ENCODE measurements at regions not wholly inside any gene's neighbourhood (a gene's known extent, or its start where the extent isn't known, plus 50 kb on each side); places are given as distances from the start of the nearest gene placed in this dataset.

GRCh38 chr2:107634172-107634571 lies 192.5 kb upstream of the RGPD4 start:
- Histone ChIP-seq H3K9me3 (ENCODE audit: insufficient read depth, low read length) (peaks cover 6% of the 10 kb centered on the region; the same call in 1 of the 2 replicates), H3K27me3 (ENCODE audit: low read depth, low read length) (no peaks in the 10 kb centered on the region), H3K36me3 (replicated peaks; ENCODE audit: low read depth, low read length) (no peaks in the 10 kb centered on the region), H3K79me2 (ENCODE audit: low read length) (no peaks in the 10 kb centered on the region), H3K4me1 (ENCODE audit: low read length) (no peaks in the 10 kb centered on the region), H2AFZ (ENCODE audit: low read depth, low read length) (no peak overlapping the region), H3K4me3 (ENCODE audit: low read length) (no peak overlapping the region), H3K4me2 (ENCODE audit: low read length) (no peak overlapping the region), H3K9ac (ENCODE audit: low read length) (no peak overlapping the region), H3K27ac (ENCODE audit: low read length) (no peak overlapping the region), H4K20me1 (ENCODE audit: insufficient read depth, low read length) (no peaks in the 10 kb centered on the region)
- TF ChIP-seq, protein P1, sequence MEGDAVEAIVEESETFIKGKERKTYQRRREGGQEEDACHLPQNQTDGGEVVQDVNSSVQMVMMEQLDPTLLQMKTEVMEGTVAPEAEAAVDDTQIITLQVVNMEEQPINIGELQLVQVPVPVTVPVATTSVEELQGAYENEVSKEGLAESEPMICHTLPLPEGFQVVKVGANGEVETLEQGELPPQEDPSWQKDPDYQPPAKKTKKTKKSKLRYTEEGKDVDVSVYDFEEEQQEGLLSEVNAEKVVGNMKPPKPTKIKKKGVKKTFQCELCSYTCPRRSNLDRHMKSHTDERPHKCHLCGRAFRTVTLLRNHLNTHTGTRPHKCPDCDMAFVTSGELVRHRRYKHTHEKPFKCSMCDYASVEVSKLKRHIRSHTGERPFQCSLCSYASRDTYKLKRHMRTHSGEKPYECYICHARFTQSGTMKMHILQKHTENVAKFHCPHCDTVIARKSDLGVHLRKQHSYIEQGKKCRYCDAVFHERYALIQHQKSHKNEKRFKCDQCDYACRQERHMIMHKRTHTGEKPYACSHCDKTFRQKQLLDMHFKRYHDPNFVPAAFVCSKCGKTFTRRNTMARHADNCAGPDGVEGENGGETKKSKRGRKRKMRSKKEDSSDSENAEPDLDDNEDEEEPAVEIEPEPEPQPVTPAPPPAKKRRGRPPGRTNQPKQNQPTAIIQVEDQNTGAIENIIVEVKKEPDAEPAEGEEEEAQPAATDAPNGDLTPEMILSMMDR (IDR thresholded peaks at IDR 0.05; ENCODE audit: low read depth, low read length), result no peak
- no peak for TF ChIP-seq EZH2phosphoT487 (IDR thresholded peaks at IDR 0.05; ENCODE audit: low read depth)

DNA sequence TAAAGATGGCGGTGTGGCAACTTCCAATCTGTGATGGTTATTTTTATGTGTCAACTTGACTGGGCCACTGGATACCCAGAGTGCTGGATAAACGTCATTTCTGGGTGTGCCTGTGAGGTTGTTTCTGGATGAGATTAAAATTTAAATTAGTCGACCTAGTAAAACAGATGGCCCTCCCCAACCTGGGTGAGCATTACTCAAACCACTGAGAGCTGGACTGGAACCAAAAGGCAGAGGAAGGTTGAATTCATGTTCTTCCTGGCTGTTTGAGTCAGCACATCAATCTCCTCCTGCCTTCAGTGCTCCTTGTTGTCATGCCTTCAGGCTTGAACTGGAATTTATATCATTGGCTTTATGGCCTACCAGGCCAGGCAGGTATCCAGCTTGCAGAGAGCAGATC lies 190.8 kb upstream of the RGPD4 start:
- Histone ChIP-seq H3K4me3 (ENCODE audit: low read length) (no peak overlapping the region), H3K9ac (ENCODE audit: low read length) (no peak overlapping the region), H3K36me3 (replicated peaks; ENCODE audit: low read depth, low read length) (no peaks in the 10 kb centered on the region), H2AFZ (ENCODE audit: low read depth, low read length) (no peak overlapping the region), H3K4me1 (ENCODE audit: low read length) (no peaks in the 10 kb centered on the region), H3K79me2 (ENCODE audit: low read length) (no peaks in the 10 kb centered on the region), H3K27me3 (ENCODE audit: low read depth, low read length) (no peaks in the 10 kb centered on the region), H3K27ac (ENCODE audit: low read length) (no peak overlapping the region), H3K4me2 (ENCODE audit: low read length) (no peak overlapping the region), H4K20me1 (ENCODE audit: insufficient read depth, low read length) (no peaks in the 10 kb centered on the region), H3K9me3 (ENCODE audit: insufficient read depth, low read length) (peaks cover 6% of the 10 kb centered on the region; the same call in 1 of the 2 replicates)
- TF ChIP-seq, protein P1 (IDR thresholded peaks at IDR 0.05; ENCODE audit: low read depth, low read length), result no peak
- no peak for TF ChIP-seq EZH2phosphoT487 (IDR thresholded peaks at IDR 0.05; ENCODE audit: low read depth)

DNA sequence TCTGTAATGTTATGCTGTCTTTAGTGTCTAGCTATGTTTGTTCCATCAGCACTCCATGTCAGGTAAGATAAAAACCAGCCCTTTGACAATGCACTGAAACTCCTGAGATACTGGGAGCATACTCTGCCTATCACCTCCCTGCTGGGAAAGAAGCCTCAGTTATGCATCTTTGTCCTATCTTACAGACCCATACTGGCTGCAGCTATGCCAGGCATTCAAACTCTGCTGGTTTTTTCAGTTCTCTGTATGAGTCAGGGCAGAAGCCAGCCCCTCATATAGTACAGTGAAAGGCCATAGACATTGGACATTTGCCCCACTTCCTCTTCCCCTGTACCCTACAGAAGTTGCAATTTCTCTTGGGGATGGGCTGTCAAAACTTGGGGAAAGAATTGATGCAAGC lies 181.1 kb upstream of the RGPD4 start:
- Histone ChIP-seq H3K4me1 (ENCODE audit: low read length) (peaks cover 5% of the 10 kb centered on the region; the same call in 1 of the 2 replicates), H3K9ac (ENCODE audit: low read length) (no peak overlapping the region), H3K79me2 (ENCODE audit: low read length) (no peaks in the 10 kb centered on the region), H3K4me3 (ENCODE audit: low read length) (no peak overlapping the region), H3K27me3 (ENCODE audit: low read depth, low read length) (no peaks in the 10 kb centered on the region), H3K36me3 (replicated peaks; ENCODE audit: low read depth, low read length) (no peaks in the 10 kb centered on the region), H3K27ac (ENCODE audit: low read length) (no peak overlapping the region), H2AFZ (ENCODE audit: low read depth, low read length) (no peak overlapping the region), H3K4me2 (ENCODE audit: low read length) (no peak overlapping the region), H3K9me3 (ENCODE audit: insufficient read depth, low read length) (peaks cover 2% of the 10 kb centered on the region; the same call in 1 of the 2 replicates), H4K20me1 (ENCODE audit: insufficient read depth, low read length) (no peaks in the 10 kb centered on the region)
- TF ChIP-seq, protein P1 (IDR thresholded peaks at IDR 0.05; ENCODE audit: low read depth, low read length), result no peak
- no peak for TF ChIP-seq EZH2phosphoT487 (IDR thresholded peaks at IDR 0.05; ENCODE audit: low read depth)

- Histone ChIP-seq H4K20me1 (ENCODE audit: insufficient read depth, low read length) (no peaks in the 10 kb centered on the region), H3K4me1 (ENCODE audit: low read length) (peaks cover 5% of the 10 kb centered on the region; the same call in 1 of the 2 replicates), H3K4me2 (ENCODE audit: low read length) (no peak overlapping the region), H3K4me3 (ENCODE audit: low read length) (no peak overlapping the region), H3K9me3 (ENCODE audit: insufficient read depth, low read length) (peaks cover under 1% of the 10 kb centered on the region; the same call in 1 of the 2 replicates), H3K79me2 (ENCODE audit: low read length) (no peaks in the 10 kb centered on the region), H2AFZ (ENCODE audit: low read depth, low read length) (no peak overlapping the region), H3K27me3 (ENCODE audit: low read depth, low read length) (no peaks in the 10 kb centered on the region), H3K36me3 (replicated peaks; ENCODE audit: low read depth, low read length) (no peaks in the 10 kb centered on the region), H3K9ac (ENCODE audit: low read length) (no peak overlapping the region), H3K27ac (ENCODE audit: low read length) (no peak overlapping the region)
- TF ChIP-seq EZH2phosphoT487 (IDR thresholded peaks at IDR 0.05; ENCODE audit: low read depth), result no peak
- TF ChIP-seq, protein P1 (IDR thresholded peaks at IDR 0.05; ENCODE audit: low read depth, low read length), result no peak
Observed at GRCh38 chr2:107648781-107649404, 177.8 kb upstream of the RGPD4 start.
